Common myeloid progenitor, CD34-positive (primary cell): ENCODE measurements at regions not wholly inside any gene's neighbourhood (a gene's known extent, or its start where the extent isn't known, plus 50 kb on each side); places are given as distances from the start of the nearest gene placed in this dataset.

Experiments used
- CTCF ChIA-PET: fragments of 350-600 bp; sonication (Branson Sonifier 250); formaldehyde crosslinking; loops from one replicate; lab custom pipeline; 2021; ENCODE audit warnings: antibody characterized with exemption; lab: Charles Lee
- POLR2A ChIA-PET: fragments of 350-600 bp; sonication (Branson Sonifier 250); formaldehyde crosslinking; loops from one replicate; lab custom pipeline; 2021; ENCODE audit warnings: antibody characterized with exemption; lab: Charles Lee
- DNase-seq, 3 donors: peaks; one replicate each; pipeline versions ENCODE4 v3.0.0 to v3.0.0-alpha.2; 2013
- H3K27ac ChIP-seq, 2 experiments: 1 replicate in 1 of 2; 2 replicates in 1 of 2; pipeline ENCODE4 v1.7.0; 2013; ENCODE audit warnings: inconsistent platforms in 2 of 2, low read length in 2 of 2, mild to moderate bottlenecking in 2 of 2, low read depth in 1 of 2, moderate library complexity in 1 of 2; ENCODE audit not compliant: severe bottlenecking in 2 of 2, insufficient read depth in 1 of 2, poor library complexity in 1 of 2
- H3K27me3 ChIP-seq, 5 experiments: replicated peaks in 2 of 5; 1 replicate in 3 of 5; 2 replicates in 2 of 5; pipeline versions ENCODE4 v1.6.1 to v1.7.0; 2013; ENCODE audit warnings: low read length in 4 of 5, mild to moderate bottlenecking in 2 of 5, moderate library complexity in 2 of 5, inconsistent platforms in 1 of 5; ENCODE audit not compliant: insufficient read depth in 5 of 5, control insufficient read depth in 4 of 5
- H3K36me3 ChIP-seq, 4 experiments: 1 replicate in 2 of 4; 2 replicates in 2 of 4; pipeline versions ENCODE4 v1.6.1 to v1.7.0; 2013; ENCODE audit warnings: low read length in 3 of 4, control low read depth in 1 of 4, mild to moderate bottlenecking in 1 of 4; ENCODE audit not compliant: control insufficient read depth in 4 of 4, insufficient read depth in 4 of 4
- H3K4me1 ChIP-seq, 4 experiments: 1 replicate in 3 of 4; 2 replicates in 1 of 4; pipeline versions ENCODE4 v1.6.1 to v1.7.1; 2013; ENCODE audit warnings: low read length in 3 of 4, mild to moderate bottlenecking in 3 of 4, control low read depth in 1 of 4, inconsistent platforms in 1 of 4, moderate library complexity in 1 of 4; ENCODE audit not compliant: control insufficient read depth in 4 of 4, insufficient read depth in 4 of 4; ENCODE audit errors: control extremely low read depth in 1 of 4
- H3K4me3 ChIP-seq, 7 experiments: 1 replicate in 4 of 7; 2 replicates in 3 of 7; pipeline versions ENCODE4 v1.5.1 to v1.7.0; 2013; ENCODE audit warnings: mild to moderate bottlenecking in 7 of 7, low read length in 6 of 7, moderate library complexity in 6 of 7, inconsistent platforms in 2 of 7, low read depth in 2 of 7, control low read depth in 1 of 7; ENCODE audit not compliant: insufficient read depth in 4 of 7, control insufficient read depth in 1 of 7; ENCODE audit errors: extremely low read depth in 1 of 7
- H3K9me3 ChIP-seq, 5 experiments: 1 replicate in 4 of 5; 2 replicates in 1 of 5; pipeline versions ENCODE4 v1.6.1 to v1.7.1; 2013; ENCODE audit warnings: low read length in 4 of 5, mild to moderate bottlenecking in 2 of 5, inconsistent platforms in 1 of 5, low read depth in 1 of 5, moderate library complexity in 1 of 5; ENCODE audit not compliant: control insufficient read depth in 4 of 5, insufficient read depth in 2 of 5; ENCODE audit errors: control extremely low read depth in 1 of 5
- WGBS: methylation state at CpG from one replicate; pipeline ENCODE4 v1.1.5; 2013; ENCODE audit not compliant: insufficient coverage; 5-methylcytosine and 5-hydroxymethylcytosine counted together

GRCh38 chr2:7858624-7859023 is 823.2 kb upstream of the ID2 start:
- Histone ChIP-seq H3K36me3 (no peaks in the 10 kb centered on the region), H3K4me3 (no peak overlapping the region), H3K9me3 (peaks cover 0 to 2% (median 0%) of the 10 kb centered on the region in 5 experiments), H3K4me1 (no peaks in the 10 kb centered on the region), H3K27me3 (no peaks in the 10 kb centered on the region), H3K27ac (no peak overlapping the region)
- no peak for DNase-seq
- WGBS = no CpG with 5 or more reads among the region's 2 CpGs
- POLR2A ChIA-PET = no interaction called here
- CTCF ChIA-PET = interaction anchor here (0.6 kb wide), 1 partner anchor 341 kb away, joined by 3 read pairs; no protein-coding TSS in a partner anchor

GRCh38 chr2:7860693-7861092 is 821.2 kb upstream of the ID2 start:
- H3K36me3 ChIP-seq = no peaks in the 10 kb centered on the region
- H3K27ac ChIP-seq = no peak overlapping the region
- POLR2A ChIA-PET = no interaction called here
- peak in 1 of 3 donors; percentile 7 for DNase-seq
- no peak overlapping the region for H3K4me3 ChIP-seq
- H3K9me3 ChIP-seq = peaks cover 0 to 2% (median 0%) of the 10 kb centered on the region in 5 experiments
- CTCF ChIA-PET = no interaction called here
- WGBS = 56% methylated on average over 1 of the region's 2 CpGs
- no peaks in the 10 kb centered on the region for H3K27me3 ChIP-seq
- no peaks in the 10 kb centered on the region for H3K4me1 ChIP-seq

- WGBS = 97% methylated on average over 8 of the region's 8 CpGs
- no peaks in the 10 kb centered on the region for H3K36me3 ChIP-seq
- peak in 1 of 3 donors; percentile 16 for DNase-seq
- CTCF ChIA-PET = interaction anchor here (0.5 kb wide), 1 partner anchor 22 kb away, joined by 3 read pairs; no protein-coding TSS in a partner anchor
- H3K27ac ChIP-seq = no peak overlapping the region
- POLR2A ChIA-PET = no interaction called here
- peaks cover 6 to 11% (median 8%) of the 10 kb centered on the region in 4 experiments for H3K4me1 ChIP-seq
- no peaks in the 10 kb centered on the region for H3K27me3 ChIP-seq
- H3K4me3 ChIP-seq = no peak overlapping the region
- H3K9me3 ChIP-seq = peaks cover 0 to 2% (median 0%) of the 10 kb centered on the region in 5 experiments
These were observed 819.8 kb upstream of the ID2 start for GRCh38 chr2:7861910-7862702.

- no peaks in the 10 kb centered on the region for H3K36me3 ChIP-seq
- H3K4me1 ChIP-seq = peaks cover 12 to 26% (median 21%) of the 10 kb centered on the region in 4 experiments
- H3K27me3 ChIP-seq = no peaks in the 10 kb centered on the region
- WGBS = 100% methylated on average over 2 of the region's 3 CpGs
- no peak for DNase-seq
- no peak overlapping the region for H3K4me3 ChIP-seq
- ChIA-PET CTCF (no interaction called here), POLR2A (no interaction called here)
- H3K9me3 ChIP-seq = no peaks in the 10 kb centered on the region
- no peak overlapping the region for H3K27ac ChIP-seq
These were observed 815.8 kb upstream of the ID2 start for GRCh38 chr2:7866104-7866503.

- 27% methylated on average over 2 of the region's 2 CpGs for WGBS
- Histone ChIP-seq H3K27ac (no peak overlapping the region), H3K9me3 (no peaks in the 10 kb centered on the region), H3K4me3 (no peak overlapping the region), H3K27me3 (no peaks in the 10 kb centered on the region), H3K4me1 (peaks cover 12 to 26% (median 21%) of the 10 kb centered on the region in 4 experiments), H3K36me3 (no peaks in the 10 kb centered on the region)
- POLR2A ChIA-PET = no interaction called here
- peak in 2 of 3 donors; percentile 38 to 49 for DNase-seq
- CTCF ChIA-PET = no interaction called here
These were observed 815.0 kb upstream of the ID2 start for GRCh38 chr2:7866825-7867224.

- no peaks in the 10 kb centered on the region for H3K9me3 ChIP-seq
- CTCF ChIA-PET = interaction anchor here (1.2 kb wide), 1 partner anchor 30 kb away, joined by 4 read pairs; no protein-coding TSS in a partner anchor
- WGBS = no CpG with 5 or more reads among the region's 2 CpGs
- peak; percentile 19 to 84 (median 78) for DNase-seq
- no peaks in the 10 kb centered on the region for H3K36me3 ChIP-seq
- POLR2A ChIA-PET = interaction anchor here (0.5 kb wide), 1 partner anchor 814 kb away, joined by 3 read pairs; the partner anchor contains the start of gene ID2
- no peak overlapping the region for H3K27ac ChIP-seq
- no peaks in the 10 kb centered on the region for H3K27me3 ChIP-seq
- peaks cover 12 to 26% (median 21%) of the 10 kb centered on the region in 4 experiments for H3K4me1 ChIP-seq
- peak overlapping the region in 1 of 7 experiments; percentile 6 for H3K4me3 ChIP-seq
These were observed 814.0 kb upstream of the ID2 start for GRCh38 chr2:7867867-7868266.

- CTCF ChIA-PET = interaction anchor here (1.0 kb wide), 1 partner anchor 23 kb away, joined by 3 read pairs; no protein-coding TSS in a partner anchor
These were observed 813.0 kb upstream of the ID2 start for GRCh38 chr2:7868836-7869235.

More at GRCh38 chr2:7868836-7869235, 813.0 kb upstream of the ID2 start:
- H3K27me3 ChIP-seq = no peaks in the 10 kb centered on the region
- H3K27ac ChIP-seq = no peak overlapping the region
- no peaks in the 10 kb centered on the region for H3K9me3 ChIP-seq
- no peak overlapping the region for H3K4me3 ChIP-seq
- no peaks in the 10 kb centered on the region for H3K36me3 ChIP-seq
- H3K4me1 ChIP-seq = peaks cover 12 to 26% (median 21%) of the 10 kb centered on the region in 4 experiments
- POLR2A ChIA-PET = no interaction called here
- DNase-seq = peak in 1 of 3 donors; percentile 3
- 88% methylated on average over 4 of the region's 6 CpGs for WGBS
